Dermis blood vessel endothelial cell (primary cell): ENCODE measurements at regions not wholly inside any gene's neighbourhood (a gene's known extent, or its start where the extent isn't known, plus 50 kb on each side); places are given as distances from the start of the nearest gene placed in this dataset.
"Not testable (repeated sequence)": the region's sequence is repeated elsewhere in the genome, so short reads cannot be mapped to it uniquely, and the experiment has no call there.

Experiments used
- DNase-seq: peaks from one replicate; pipeline ENCODE4 v3.0.0; 2010

DNA sequence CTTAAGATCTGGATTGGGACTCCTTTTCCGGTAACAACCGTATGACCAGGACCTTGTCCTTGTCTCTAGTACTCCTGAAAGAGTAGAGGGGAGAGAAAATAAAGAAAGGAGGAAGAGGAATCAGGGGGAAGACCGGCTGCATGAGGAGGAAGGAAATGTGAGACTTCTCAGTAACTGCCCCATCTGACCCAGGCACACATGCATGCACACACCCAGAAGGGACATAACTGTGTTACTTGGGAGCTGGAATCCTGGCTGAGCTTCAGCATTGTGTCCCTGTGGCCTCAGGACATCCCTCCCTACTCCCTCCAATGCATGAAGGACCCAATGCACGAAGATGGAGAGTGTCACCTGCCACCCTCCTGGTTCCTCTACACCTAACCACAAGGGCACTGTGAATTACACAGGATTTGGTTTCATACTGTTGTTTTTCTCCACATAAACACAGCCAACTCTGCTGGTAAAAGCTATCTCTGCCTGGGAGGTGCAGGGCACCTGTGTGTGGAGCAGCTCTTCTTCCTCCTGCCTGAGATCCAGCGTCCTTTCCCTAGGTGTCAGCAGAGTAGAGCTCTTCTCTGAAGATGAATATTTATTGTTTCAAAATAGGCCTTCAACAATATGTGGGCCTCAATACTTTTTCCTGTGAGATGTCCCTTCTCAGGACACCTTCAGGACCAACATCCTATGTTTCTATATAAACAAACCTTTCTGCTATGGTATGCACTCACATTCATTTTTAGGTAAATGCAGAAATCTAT is 574.1 kb upstream of the ID2 start:
- DNase-seq = peak; percentile 1

DNA sequence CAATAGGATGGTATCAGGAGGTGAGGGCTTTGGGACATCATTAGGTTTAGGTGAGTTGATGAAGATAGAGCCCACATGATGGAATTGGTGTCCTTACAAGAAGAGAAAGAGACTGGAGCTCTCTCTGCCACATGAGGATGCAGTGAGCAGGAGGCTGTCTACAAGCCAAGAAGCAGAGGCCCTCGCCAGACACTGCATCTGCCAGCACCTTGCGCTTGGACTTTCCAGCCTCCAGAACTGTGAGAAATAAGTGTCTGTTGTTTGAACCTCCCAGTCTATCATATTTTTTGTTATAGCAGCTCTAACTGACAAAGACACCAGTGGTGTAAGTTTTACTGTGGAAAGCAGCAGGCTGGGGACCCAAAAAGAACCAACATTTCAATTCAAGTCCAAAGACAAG is 571.1 kb upstream of the ID2 start:
- DNase-seq = no peak

DNA sequence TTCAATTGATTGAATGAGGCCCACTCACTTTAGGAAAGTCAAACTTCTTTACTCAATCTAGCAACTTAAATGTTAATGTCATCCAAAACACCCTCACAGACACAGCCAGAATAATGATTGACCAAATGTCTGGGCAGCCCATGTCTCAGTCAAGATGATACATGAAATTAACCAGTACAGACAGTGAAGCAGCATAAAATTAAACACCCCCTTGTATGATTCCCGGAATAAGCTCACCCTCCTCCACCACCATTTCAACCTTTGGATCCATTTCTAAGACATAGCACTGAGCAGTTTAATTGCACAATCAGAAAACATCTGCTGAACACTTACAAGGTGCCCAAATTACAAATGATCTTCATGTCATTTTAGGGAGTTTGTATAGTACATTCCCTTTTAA is 570.7 kb upstream of the ID2 start:
- DNase-seq = no peak

DNA sequence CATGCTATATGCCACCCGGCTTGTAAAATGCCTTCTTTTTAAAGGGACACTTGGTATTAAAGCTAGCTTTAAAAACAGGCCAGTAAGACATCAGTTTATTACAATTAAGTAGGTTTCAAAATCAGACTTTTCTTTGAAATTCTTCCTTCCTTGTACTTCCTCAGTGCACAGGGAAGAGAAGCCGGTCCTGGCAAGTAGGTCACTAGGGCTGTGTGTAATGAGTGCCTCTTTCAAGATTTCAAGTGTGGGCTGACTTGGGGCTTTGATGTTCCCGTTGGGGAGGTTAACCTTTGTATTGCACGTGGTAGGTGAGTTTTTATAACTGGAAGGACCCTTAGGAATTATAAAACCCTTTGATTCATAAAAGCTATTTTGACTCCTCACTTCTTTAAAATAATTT is 566.4 kb upstream of the ID2 start:
- no peak for DNase-seq

DNA sequence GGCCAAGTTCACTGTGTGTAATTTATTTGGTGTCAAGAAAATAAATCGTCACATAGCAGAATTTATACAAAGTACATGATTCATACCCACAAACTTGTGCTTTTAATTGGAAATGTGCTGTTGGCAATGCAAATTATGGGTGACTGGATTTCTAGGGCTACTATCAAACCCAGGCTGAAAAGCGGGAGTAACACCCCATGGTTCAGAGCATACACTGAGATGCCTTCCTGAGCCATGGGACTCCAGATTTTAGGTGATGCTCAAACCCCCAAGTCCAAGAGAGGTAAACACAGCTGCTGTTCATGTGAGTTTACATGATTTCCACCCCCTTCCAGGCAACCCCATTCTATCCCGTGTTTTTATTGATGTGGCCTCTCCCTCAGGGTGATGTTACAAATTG is 565.9 kb upstream of the ID2 start:
- DNase-seq = no peak

DNA sequence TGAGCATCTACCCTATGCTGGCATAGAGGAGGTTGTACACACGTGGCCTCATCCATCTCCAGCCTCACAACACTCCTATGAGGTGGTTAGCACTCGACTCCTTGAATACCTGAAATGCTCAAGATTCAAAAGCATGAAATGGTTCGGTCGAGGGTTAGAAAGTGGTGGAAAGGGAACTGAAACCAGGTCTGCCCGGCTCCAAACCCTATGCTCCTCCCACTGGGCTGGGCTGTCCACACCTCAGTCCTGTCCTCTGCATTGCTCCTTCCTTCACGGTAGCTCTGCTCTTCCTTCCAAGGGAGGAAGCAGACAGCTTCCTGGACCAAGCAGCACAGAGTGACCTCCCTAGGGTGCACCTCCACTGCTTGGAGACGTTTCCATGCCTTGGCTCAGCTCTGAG is 565.2 kb upstream of the ID2 start:
- no peak for DNase-seq

DNA sequence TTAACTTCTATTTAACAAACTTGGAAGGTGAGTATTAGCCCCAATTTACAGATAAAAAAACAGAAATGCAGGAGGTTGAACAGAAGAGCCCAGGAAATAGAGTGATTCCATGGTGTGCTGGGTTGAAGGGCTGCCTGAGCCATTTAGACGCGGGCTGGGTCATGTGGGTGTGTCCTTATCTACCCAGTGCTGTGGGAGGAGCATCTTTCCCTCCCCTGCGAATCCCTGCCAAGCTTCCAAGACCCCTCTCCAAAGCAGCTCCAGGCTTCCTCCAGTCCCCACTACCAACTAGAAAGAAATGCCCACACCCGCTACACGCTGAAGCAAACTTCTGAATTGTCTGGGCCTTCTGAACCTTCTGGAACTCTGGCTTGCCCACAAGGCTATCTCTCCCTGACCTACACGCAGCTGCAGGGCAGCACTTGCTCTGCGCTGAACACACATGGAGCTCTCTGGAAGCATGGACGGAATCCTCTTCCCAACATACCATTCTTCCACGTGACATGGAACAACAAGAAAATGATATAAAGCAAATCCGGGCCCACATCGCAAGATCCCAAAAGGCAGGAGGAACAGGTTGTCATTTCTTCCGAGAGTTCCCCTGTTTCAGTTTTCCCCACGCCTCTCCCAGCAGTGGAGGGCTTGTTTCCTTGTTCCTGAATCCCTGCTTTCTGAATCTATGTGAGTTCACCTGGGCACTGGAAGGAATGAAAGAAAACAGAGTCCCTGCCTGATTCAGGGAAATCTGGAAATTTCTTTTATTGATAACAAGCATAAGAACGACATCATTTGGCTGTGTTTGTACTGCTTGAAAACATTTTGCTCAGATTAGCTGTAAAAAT is 562.7 kb upstream of the ID2 start:
- no peak for DNase-seq

- DNase-seq = peak; percentile 3
Measured at GRCh38 chr2:8119782-8120505, 561.9 kb upstream of the ID2 start.

- DNase-seq = no peak
Measured at GRCh38 chr2:8120506-8120860, 561.4 kb upstream of the ID2 start.

DNA sequence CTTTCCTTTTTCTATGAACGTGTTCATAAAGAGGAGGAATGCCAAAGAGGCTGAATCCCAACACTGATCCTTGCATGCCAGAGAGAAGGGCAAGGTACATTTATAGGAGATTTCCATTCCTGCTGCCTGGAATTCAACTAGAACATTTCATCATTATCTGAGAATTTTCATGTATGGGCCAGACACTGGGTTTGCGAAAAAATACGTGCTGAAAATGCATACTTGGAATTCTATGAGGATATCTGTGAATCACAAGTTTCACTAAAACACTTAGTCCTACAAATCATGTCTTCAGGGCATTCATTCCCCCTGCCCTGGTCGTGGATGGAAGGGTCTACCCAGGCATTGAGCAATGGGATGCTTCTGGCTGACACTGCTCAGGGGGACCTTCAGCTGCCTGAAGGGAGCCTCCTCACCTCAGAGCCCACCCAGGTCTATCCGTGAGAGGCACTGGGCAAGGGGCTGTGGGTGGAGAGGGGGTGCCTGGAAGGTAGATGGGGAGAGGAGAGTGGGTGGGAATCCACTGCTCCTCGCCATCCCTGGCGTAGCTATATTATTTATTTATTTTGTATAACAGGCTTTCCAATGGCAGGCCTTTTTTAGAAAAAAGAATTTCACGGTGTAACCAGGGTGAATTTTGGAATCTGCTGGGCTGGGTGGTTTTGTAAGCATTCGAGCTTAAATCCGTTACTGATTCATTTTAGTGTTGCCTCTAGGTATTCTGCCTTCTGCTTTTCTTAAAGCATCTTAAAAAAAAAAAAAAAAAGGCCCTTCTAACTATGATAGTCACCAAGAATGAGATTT is 560.6 kb upstream of the ID2 start:
- no peak for DNase-seq

DNA sequence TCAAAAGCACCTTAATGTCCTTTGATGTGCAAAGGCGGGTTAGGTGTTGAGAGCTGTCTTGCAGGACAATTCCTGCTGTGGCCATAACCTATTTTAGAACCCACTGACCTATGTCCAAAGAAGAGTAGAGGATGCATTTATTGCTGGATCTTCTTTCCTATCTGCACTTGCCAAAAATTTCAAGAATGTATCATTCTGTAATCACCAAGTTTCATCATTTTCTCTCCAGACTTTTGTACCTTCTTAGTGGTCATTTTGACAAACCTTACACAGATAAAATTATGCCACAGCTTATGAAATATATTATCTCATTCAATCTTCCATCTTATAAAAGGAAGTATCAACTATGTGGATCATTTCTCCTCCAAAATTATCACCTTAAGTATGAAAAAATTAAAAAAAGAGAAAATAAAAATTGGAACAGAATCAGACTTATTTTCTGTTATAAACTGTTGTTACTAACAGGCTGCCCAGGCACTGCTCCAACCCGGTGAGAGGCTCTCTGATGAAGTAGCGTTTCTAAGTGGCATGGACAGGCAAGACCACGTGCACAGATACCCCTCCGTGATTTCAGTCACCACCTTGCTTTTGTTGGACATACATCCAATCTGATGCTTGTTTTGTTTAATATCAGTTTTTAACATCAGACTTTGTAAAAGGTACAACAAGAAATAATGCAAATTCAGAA is 559.9 kb upstream of the ID2 start:
- no peak for DNase-seq

GRCh38 chr2:8122520-8122919 is 559.3 kb upstream of the ID2 start:
- no peak for DNase-seq

GRCh38 chr2:8123464-8123863 is 558.4 kb upstream of the ID2 start:
- no peak for DNase-seq

DNA sequence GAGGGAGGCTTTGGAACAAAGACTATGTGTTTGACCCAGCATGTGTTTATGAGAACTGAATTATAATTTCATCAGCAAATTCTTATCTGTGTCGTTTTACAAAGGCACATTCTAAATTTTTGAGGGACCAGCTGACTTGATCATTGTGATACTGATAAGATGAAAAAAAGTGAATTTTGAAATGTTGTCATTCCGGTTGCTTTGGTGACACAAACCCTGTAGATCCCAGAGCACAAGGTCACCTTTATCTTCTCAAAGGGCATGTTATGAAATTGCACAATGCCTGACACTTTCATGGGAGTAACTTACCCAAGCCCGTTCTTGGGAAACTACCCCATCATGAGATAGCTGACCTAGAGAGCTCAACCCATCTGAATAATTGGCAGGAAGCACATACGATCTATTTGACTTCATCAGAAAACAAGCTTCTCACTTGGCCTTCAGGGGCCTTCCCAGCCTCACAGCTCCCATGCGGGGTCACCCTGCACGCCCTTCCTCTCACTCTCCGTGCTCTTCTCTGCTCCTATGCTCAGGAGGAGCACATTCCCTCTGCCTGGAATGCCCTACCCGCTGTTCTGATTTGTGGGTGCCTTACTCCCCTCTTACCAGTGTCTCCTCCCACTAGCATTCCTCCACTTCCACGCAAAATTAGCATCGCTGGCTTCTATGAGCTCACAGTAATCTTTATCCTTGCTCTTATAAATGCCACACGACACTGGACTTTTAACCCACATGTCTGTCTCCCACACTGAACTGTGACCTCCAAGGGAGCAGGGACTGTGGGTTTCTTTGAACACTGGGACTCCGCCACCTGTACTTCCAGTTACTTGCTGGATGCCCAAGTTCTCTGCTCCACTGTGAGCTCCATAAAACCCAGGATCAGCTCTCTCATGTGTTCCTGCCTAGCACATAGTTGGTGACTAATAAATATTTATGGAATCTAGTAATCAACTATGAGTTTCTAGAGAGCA is 555.8 kb upstream of the ID2 start:
- DNase-seq = no peak

DNA sequence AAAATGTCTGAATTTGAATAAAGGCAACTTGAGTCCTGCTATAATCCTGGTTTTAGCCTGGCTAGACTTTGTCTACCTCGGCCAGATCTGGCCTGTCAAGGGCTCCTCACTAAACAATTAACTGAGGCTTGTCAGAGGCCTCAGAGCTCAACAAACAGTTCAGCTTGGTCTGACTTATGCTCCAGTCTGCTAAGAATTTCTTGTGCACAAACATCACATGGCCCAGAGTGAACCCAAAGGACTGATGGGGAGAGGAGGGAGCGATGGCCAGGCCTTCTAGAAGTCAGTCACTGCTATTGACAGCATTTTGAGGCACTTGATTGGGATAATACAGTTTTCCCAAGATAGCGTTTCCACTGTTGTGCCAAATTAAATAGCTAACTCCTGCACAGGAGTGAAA is 555.1 kb upstream of the ID2 start:
- no peak for DNase-seq

DNA sequence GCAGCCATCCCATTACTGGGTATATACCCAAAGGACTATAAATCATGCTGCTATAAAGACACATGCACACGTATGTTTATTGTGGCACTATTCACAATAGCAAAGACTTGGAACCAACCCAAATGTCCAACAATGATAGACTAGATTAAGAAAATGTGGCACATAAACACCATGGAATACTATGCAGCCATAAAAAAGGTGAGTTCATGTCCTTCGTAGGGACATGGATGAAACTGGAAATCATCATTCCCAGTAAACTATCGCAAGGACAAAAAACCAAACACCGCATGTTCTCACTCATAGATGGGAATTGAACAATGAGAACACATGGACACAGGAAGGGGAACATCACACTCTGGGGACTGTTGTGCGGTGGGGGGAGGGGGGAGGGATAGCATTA is 550.4 kb upstream of the ID2 start:
- not testable (repeated sequence) for DNase-seq

DNA sequence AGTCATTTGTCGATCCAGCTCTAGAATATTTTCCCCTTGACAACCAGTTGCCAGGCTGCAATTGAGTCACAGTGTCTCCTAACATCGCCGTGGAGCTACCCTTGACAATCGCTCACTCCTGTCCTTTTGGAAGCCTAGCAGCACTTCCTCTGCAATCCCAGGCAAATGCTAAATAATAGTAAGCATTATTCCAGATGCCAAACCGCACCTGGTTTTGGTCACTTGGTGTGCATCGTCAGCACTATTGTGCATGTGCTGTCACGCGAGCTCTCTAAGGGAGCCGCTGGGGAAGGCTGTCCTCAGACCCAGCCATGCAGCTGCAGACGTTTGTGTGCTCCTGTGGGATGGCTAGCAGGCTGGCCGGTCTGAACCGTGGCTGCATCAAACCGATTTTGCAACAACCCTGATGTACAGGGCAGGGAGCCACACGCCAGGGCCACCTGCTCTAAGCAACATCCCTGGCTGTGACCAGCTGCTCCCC is 549.5 kb upstream of the ID2 start:
- DNase-seq = no peak

DNA sequence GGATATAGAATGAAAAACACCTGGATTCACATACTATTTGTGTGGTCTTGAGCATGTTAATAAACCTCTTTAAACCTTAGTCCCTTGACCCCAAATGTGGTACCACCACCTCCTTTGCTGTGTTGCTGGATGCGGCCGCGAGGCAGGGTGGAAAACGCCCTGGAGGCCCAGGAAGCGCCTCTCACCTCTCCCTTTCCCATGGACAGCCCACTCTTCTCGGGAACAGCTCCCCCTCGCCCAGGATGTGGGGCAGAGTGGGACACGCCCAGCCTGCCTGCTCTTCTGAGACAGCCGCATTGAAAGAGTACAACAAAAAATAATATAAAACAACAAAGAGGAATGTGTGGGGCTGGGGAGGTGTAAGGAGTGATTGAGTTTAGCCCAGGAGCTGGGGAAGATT is 549.0 kb upstream of the ID2 start:
- DNase-seq = no peak

GRCh38 chr2:8133363-8133762 is 548.5 kb upstream of the ID2 start:
- no peak for DNase-seq

DNA sequence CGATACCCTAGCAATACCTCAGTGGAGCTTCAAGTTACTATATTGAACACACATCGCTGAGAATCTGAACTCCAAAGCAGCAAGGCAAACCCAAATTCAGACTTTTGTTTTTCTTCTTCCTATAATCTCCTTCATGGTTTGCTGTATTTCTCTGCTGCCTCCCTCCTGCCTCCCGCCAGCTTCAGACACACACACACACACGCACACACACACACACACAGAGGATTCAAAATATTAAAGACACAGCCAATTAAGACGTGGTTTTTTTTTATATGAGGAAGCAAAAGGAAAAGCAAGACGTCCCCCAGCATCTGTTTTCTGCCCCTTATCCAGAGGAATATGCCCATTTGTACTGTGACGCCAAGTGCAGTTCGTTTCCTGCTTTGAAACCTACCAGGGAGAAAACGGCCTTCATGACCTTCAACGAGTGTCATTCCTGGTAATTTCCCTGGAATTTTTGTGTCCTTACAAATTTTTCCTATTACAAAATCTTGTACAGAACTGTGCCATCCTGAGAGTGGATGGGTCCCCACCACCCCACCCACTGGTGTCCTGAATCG is 547.9 kb upstream of the ID2 start:
- no peak for DNase-seq
